ENCODE measurements at regions not wholly inside any gene's neighbourhood (a gene's known extent, or its start where the extent isn't known, plus 50 kb on each side); places are given as distances from the start of the nearest gene placed in this dataset.

DNA sequence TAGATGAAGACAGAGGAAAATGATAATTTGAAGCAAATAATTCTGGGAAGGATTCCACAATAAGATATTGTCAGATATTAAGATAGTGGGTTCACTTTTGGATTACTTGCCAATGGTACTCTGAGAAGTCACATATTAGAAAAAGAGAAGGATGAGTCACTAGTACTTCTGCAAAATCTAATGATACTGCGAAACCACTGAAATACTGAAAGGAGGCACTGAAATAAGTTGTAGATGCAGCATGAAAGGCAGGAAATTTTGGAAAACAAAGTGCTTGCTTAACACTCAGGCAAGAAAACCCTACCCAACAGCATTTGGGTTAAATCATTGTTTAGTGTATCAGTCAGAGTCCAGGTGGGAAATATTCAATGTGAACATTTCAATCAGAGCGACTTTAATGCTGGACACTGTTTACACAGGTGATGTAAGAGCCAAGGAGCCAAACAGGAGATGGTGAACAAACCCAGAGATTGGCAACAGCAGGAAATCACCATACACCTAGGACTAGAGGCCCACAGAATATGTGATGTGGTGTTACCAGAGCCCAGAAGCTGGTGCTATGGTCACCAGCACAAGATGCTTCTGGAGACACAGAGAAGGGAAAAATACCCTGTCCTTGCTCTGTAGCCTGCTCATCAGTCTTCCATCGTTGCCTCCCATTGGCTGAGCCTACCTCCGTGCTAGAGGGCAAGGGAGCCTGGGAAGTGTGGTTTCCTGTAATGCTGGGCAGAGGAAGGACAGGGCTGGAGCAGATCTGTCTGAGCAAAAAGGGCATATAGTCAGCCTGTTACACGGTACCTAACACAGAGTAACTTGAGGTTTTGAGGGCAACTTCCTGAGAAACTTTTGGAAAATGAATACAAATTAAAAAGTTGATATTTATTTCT is 204.7 kb upstream of the ITGA4 start:
- peak; percentile 83 to 89 for DNase-seq

DNA sequence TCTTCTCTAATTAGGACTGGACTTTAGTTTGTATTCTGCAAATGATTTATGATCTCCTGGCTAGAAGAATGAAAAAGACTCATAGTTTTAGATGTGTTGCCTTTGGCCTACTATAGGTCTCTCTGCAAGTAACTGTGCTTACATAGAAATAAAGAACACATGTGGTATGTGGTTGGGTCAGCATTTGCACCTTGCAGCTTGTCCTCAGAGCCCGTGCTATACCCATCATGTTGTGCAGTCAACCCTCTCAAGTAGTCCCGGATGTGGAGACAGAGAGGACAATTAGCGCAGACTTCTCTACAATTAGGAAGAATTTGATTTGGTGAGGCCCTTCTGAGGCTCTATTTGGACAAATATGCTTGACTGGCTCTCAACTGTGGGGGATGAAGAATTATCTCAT is 203.7 kb upstream of the ITGA4 start:
- no peak for DNase-seq

GRCh38 chr2:181255651-181256050 is 201.5 kb upstream of the ITGA4 start:
- no peak for DNase-seq

DNA sequence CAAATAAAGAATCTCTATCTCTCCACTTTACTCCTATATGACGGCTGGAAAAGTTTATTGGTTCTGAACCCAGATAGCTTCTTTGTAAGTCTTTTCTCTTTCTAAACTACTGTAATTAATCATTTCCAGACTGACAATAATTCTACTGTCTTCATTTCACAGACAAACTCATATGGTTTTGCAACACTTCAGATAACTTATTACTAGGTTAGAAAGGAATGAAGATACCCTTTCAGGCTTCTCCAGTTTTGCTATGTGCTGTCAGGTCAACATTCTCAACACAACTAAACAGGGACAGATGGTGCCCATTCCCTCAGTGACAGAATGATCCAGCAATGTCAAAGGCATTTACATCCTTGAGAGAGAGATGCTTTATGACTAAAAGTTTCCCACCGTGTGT is 198.5 kb upstream of the ITGA4 start:
- no peak for DNase-seq

DNA sequence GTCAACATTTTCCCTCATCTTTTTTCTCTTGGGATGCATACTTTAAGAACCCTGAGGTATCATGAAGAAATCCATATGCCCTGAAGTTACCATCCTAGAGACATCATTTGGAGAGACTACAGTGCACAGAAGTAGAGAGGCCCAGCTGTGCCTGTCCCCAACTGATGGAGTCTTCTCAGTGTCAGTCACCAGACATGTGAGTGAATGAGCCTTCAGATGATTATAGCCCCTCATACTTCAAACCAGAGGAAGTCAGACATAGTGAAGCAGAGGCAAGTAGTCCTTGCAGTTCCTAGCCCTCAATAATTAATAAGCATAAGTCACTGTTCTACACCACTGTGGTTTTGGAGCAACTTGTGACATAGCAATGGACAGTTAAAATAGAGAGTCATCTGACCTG is 194.4 kb upstream of the ITGA4 start:
- DNase-seq = no peak

- no peak for DNase-seq
Measured at GRCh38 chr2:181264001-181264400, 193.2 kb upstream of the ITGA4 start.

GRCh38 chr2:181264441-181264840 is 192.7 kb upstream of the ITGA4 start:
- DNase-seq = no peak

DNA sequence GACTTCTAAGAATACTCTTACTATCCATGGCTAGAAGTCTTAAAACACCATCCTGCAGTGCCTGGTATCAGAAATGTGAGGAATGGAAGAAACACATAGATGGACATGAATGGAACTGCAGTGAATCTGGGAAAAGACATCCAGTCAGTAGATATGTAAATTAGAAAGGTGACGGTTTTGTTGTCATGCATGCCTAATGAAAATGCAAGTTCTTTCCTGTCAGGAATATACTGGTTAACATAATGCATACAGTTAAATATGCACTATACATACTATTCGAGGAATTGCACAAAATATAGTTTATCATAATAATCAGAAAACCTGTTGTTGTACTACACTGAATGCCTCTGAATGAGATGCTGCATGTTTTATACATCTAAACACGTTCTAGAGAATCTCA is 190.6 kb upstream of the ITGA4 start:
- no peak for DNase-seq

GRCh38 chr2:181268174-181268867 is 188.9 kb upstream of the ITGA4 start:
- DNase-seq = no peak

GRCh38 chr2:181273986-181274385 is 183.2 kb upstream of the ITGA4 start:
- no peak for DNase-seq

GRCh38 chr2:181275643-181276070 is 181.5 kb upstream of the ITGA4 start:
- DNase-seq = no peak

DNA sequence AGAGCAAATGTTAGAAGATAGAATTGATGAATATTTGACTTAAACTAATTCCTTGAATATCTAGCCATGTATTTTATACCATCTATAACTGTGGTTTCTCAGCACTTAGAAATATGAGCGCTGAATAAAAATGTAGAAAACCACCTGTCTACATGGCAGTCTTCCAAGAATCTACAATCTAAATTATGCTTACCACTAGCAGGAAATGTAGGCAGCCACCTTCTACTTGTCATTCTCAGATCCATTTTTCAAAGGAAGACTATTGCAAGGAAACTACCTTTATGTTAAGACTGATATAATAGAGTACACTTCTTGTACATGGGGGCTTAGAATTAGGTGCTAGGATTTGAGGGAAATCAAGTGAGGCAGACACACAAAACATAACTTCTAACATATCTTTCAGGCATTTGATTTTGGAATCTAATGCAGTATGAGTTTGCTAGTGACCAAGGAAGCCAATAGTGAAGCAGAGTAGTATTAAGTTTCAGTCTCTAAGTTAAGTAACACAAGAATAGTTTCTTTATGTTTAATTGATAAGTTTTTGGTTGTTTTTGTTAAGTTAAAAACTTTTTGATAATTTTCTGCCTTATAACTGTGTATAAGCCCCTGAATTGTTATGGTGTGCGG is 175.9 kb upstream of the ITGA4 start:
- no peak for DNase-seq

DNA sequence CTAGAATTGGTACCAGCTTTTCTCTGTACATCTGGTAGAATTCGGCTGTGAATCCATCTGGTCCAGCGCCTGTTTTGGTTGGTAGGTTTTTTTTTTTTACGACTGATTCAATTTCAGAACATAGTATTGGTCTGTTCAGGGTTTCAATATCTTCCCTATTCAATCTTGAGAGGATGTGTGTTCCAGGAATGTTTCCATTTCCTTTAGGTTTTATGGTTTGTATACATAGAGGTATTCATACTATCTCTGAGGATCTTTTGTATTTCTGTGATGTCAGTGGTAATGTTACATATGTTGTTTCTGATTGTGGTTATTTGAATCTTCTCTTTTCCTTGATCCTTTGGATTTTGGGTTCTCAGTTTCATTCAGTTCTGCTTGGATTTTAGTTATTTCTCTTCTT is 172.1 kb upstream of the ITGA4 start:
- no peak for DNase-seq

DNA sequence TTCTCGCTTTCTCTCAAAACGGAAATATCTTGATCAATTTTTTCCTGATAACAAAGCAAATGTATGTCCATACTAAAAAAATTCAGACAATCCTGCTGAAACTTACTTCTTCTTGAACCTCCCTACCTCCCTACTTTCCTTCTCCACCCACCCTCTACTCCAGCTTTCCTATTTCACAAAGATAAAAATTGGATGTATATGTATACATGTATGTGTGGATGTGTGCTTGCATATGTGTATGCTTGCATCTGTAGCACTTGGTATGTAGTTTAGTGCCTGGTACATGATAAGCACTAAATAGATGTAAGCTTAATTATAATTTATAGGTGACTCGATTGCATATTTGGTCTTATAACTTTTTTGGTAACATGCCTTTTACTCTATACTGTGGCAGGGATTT is 167.5 kb upstream of the ITGA4 start:
- DNase-seq = no peak

GRCh38 chr2:181290182-181290581 is 167.0 kb upstream of the ITGA4 start:
- no peak for DNase-seq

- DNase-seq = no peak
Measured at GRCh38 chr2:181294979-181295378, 162.2 kb upstream of the ITGA4 start.

DNA sequence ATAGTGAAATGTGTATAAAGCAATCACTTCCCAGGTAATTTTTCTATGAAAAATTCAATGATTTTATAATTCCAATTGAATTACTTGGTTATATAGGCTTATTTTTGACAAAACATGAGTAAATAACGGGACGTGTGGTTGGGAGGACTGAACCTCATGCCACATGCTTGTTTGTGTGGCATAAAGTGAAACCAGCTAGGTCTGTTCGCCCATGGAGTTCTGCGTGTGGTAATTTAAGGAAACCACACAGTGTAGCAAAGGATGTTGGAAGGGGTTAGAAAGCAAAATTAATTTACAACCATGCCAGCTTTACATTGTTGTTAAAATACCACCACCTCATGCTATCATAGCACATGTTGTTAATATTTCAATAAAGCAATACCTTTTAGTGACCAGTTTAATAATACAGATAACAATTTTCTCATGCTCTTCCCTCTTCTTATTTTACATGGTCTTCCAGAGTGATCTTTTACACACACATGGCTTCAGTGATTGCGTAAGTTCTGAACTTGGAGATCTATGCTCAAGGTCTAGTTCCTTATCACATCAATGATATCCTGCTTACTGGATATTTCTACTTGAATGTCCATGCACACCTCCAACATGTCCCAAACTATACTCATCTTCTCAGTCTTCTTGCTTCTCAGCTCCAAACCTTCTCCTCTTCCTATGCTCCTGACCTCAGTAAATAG is 156.4 kb upstream of the ITGA4 start:
- peak; percentile 89 to 95 for DNase-seq

GRCh38 chr2:181304011-181304844 is 153.0 kb upstream of the ITGA4 start:
- peak; percentile 59 to 70 for DNase-seq

GRCh38 chr2:181305301-181306123 is 151.7 kb upstream of the ITGA4 start:
- peak; percentile 99 for DNase-seq

- peak; percentile 48 to 60 for DNase-seq
Measured at GRCh38 chr2:181306785-181307184, 150.4 kb upstream of the ITGA4 start.
